ENCODE measurements at regions not wholly inside any gene's neighbourhood (a gene's known extent, or its start where the extent isn't known, plus 50 kb on each side); places are given as distances from the start of the nearest gene placed in this dataset.
A peak's percentile ranks its signal among the peaks of the same experiment; 100 is the strongest.

DNA sequence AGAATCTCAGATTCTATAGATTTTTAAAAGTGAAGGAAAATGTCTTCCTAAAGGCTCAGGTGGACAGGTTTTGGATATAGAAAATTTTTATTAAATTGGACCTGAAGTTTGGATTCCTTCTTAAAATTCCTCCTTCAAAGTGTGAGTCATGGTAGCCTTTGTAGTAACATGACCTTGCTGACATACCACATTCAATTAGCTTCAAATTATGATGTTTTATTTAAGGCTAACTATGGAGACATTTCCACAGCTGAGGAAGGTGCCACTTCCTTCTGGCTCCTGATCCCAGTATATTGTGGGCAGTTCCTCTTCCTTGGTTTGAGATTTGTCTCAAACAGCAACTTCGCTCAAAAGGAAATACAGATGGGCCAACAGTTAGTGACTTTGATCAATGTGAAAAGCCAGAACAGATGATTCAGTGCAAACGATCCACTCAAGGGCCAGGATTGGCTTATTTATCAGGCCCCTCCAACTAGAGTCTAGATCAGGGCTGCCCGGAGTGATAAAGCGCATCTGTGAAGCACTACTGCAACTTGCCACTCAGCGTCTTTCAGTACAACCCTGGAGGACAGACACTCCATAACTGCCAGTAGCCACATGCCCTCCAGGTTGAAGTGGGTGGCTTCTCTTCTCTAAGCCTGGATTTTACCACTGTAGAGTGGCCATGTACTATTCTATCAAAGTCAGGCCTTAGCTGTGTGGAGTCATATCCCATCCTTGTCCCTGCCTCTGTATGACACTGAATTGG lies 573.5 kb downstream of the KIF20B start:
- peak; percentile 54 for DNase-seq (ENCODE audit: low read depth)
- TF ChIP-seq CTCF (IDR thresholded peaks at IDR 0.05; ENCODE audit: insufficient read depth, low read length, severe bottlenecking): no peak
- no peak for FAIRE-seq

GRCh38 chr10:90276894-90277475 lies 575.6 kb downstream of the KIF20B start:
- Histone ChIP-seq H3K36me3 (ENCODE audit: control insufficient read depth, insufficient read depth, low read length) (no peaks in the 10 kb centered on the region), H3K4me3 (ENCODE audit: low read depth, low read length) (no peak overlapping the region), H3K27me3 (ENCODE audit: control insufficient read depth, insufficient read depth, low read length) (no peaks in the 10 kb centered on the region)
- FAIRE-seq (no peak), DNase-seq (ENCODE audit: low read depth) (no peak)
- no peak for TF ChIP-seq CTCF (IDR thresholded peaks at IDR 0.05; ENCODE audit: insufficient read depth, low read length, severe bottlenecking)

More for the DNA sequence above, 573.5 kb downstream of the KIF20B start:
- Histone ChIP-seq H3K27me3 (ENCODE audit: control insufficient read depth, insufficient read depth, low read length) (no peaks in the 10 kb centered on the region), H3K36me3 (ENCODE audit: control insufficient read depth, insufficient read depth, low read length) (no peaks in the 10 kb centered on the region), H3K4me3 (ENCODE audit: low read depth, low read length) (no peak overlapping the region)

DNA sequence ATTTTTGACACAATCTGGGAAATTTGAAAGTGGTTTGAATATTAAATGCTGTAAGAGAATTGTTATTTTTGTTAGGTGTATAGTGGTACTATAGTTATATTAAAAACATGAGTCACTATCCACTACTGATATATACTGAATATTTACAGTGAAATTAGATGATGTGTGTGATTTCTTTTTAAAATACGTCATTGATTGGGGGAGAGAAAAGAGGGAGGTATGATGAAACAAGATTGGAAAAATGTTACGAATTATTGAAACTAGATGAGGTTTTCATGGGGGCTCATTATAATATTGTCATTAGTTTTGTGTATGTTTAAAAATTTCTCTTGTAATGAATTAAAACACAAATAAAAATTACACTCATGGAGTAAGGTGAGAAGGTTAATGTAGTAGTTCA lies 571.4 kb downstream of the HTR7 start:
- DNase-seq (ENCODE audit: low read depth): no peak
- no peak for TF ChIP-seq CTCF (IDR thresholded peaks at IDR 0.05; ENCODE audit: insufficient read depth, low read length, severe bottlenecking)
- Histone ChIP-seq H3K36me3 (ENCODE audit: control insufficient read depth, insufficient read depth, low read length) (no peaks in the 10 kb centered on the region), H3K4me3 (ENCODE audit: low read depth, low read length) (no peak overlapping the region), H3K27me3 (ENCODE audit: control insufficient read depth, insufficient read depth, low read length) (no peaks in the 10 kb centered on the region)
- no peak for FAIRE-seq

DNA sequence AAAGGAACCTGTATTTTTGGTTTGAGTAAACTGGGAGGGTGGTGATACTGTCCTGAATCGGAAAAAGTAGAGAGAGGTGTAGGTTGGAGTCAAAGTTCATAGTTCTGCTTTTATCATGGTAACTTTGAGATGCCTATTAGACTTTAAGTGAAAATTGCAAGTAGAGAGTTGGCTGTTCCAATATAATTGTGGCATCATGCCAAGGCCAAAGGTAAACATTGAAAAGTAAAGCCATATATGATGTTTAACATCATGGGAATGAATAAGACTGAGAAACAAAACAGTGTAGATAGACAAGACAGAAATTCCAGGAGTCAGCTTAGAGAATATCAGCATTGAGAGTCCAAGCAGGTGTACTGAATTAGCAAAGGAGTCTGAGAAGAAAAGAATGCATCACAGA lies 570.9 kb downstream of the HTR7 start:
- Histone ChIP-seq H3K4me3 (ENCODE audit: low read depth, low read length) (no peak overlapping the region), H3K36me3 (ENCODE audit: control insufficient read depth, insufficient read depth, low read length) (no peaks in the 10 kb centered on the region), H3K27me3 (ENCODE audit: control insufficient read depth, insufficient read depth, low read length) (no peaks in the 10 kb centered on the region)
- FAIRE-seq (no peak), DNase-seq (ENCODE audit: low read depth) (no peak)
- TF ChIP-seq CTCF (IDR thresholded peaks at IDR 0.05; ENCODE audit: insufficient read depth, low read length, severe bottlenecking): no peak

DNA sequence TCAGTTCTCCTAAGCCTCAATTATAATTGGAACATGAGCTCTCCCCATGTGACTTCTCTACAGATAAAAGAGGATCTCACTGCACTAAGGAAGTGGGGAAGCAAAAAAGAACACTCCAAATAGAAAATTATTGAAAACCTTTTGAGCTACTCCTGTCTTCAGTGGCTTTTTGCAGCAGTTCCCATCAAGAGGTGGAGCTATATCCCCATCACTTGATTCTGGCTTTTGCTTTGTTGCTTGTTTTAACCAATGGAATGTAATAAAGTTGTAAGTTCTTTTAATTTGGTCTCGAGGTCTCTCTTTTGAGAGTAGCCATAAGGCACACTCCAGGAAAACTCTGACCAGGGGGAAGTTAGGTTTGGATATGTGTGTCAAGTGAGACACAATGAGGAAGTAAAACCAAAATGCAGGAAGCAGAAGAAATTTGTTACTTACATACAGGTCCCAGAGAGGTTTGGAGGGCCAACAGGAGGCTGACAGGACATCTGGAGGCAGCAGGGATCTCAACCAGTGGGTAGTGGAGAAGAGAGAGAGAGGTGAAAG lies 569.4 kb downstream of the HTR7 start:
- FAIRE-seq: peak; percentile 28
- TF ChIP-seq CTCF (IDR thresholded peaks at IDR 0.05; ENCODE audit: insufficient read depth, low read length, severe bottlenecking): peak; percentile 20
- DNase-seq (ENCODE audit: low read depth): peak; percentile 42

More for the DNA sequence above, 569.4 kb downstream of the HTR7 start:
- Histone ChIP-seq H3K4me3 (ENCODE audit: low read depth, low read length) (no peak overlapping the region), H3K36me3 (ENCODE audit: control insufficient read depth, insufficient read depth, low read length) (no peaks in the 10 kb centered on the region), H3K27me3 (ENCODE audit: control insufficient read depth, insufficient read depth, low read length) (no peaks in the 10 kb centered on the region)
